Endodermal cell (in vitro differentiated cells): ENCODE measurements at regions not wholly inside any gene's neighbourhood (a gene's known extent, or its start where the extent isn't known, plus 50 kb on each side); places are given as distances from the start of the nearest gene placed in this dataset.
A peak's percentile ranks its signal among the peaks of the same experiment; 100 is the strongest.
"Not testable (repeated sequence)": the region's sequence is repeated elsewhere in the genome, so short reads cannot be mapped to it uniquely, and the experiment has no call there.

Experiments
- DNase-seq: peaks from one replicate; pipeline ENCODE4 v3.0.0-alpha.2; 2017
- H3K27ac ChIP-seq: 2 replicates; pipeline ENCODE4 v1.5.1; 2013; ENCODE audit warnings: mild to moderate bottlenecking, low read depth, low read length, moderate library complexity
- H3K27me3 ChIP-seq: 2 replicates; pipeline ENCODE4 v1.6.1; 2013; ENCODE audit warnings: mild to moderate bottlenecking, low read length, moderate library complexity; ENCODE audit not compliant: insufficient read depth, control insufficient read depth, poor library complexity, severe bottlenecking
- H3K36me3 ChIP-seq: 2 replicates; pipeline ENCODE4 v1.7.0; 2013; ENCODE audit warnings: mild to moderate bottlenecking, low read length, moderate library complexity; ENCODE audit not compliant: control insufficient read depth, insufficient read depth
- H3K4me1 ChIP-seq: one replicate; pipeline ENCODE4 v1.7.0; 2013; ENCODE audit warnings: low read length; ENCODE audit not compliant: control insufficient read depth, insufficient read depth
- H3K4me3 ChIP-seq: 2 replicates; pipeline ENCODE4 v1.5.1; 2013; ENCODE audit warnings: mild to moderate bottlenecking, low read length, moderate library complexity
- H3K9ac ChIP-seq: 2 replicates; pipeline ENCODE4 v1.6.1; 2013; ENCODE audit warnings: mild to moderate bottlenecking, low read length, moderate library complexity; ENCODE audit not compliant: poor library complexity, severe bottlenecking; ENCODE audit errors: extremely low read depth
- H3K9me3 ChIP-seq: 2 replicates; pipeline ENCODE4 v1.6.1; 2013; ENCODE audit warnings: mild to moderate bottlenecking, low read length, moderate library complexity; ENCODE audit not compliant: control insufficient read depth
- H3K27ac Mint-ChIP-seq: 2 replicates; pipeline ENCODE4 v1.8.0; 2020; ENCODE audit warnings: mixed read lengths
- H3K27me3 Mint-ChIP-seq: 2 replicates; pipeline ENCODE4 v1.8.0; 2021; ENCODE audit warnings: mild to moderate bottlenecking, mixed read lengths; ENCODE audit not compliant: insufficient read depth
- H3K36me3 Mint-ChIP-seq: 2 replicates; pipeline ENCODE4 v1.8.0; 2020; ENCODE audit warnings: low read depth, mixed read lengths
- H3K4me1 Mint-ChIP-seq: 2 replicates; pipeline ENCODE4 v1.8.0; 2020; ENCODE audit warnings: mixed read lengths
- H3K4me3 Mint-ChIP-seq: 2 replicates; pipeline ENCODE4 v1.8.0; 2020; ENCODE audit warnings: mild to moderate bottlenecking, moderate library complexity, mixed read lengths
- H3K9me3 Mint-ChIP-seq: 2 replicates; pipeline ENCODE4 v1.8.0; 2020; ENCODE audit warnings: mild to moderate bottlenecking, mixed read lengths
- WGBS, 2 experiments: methylation state at CpG; one replicate each; pipeline versions ENCODE4 v1.1.5 to v1.1.7; 2013; ENCODE audit warnings: missing lambda C conversion rate in 2 of 2, mixed read lengths in 1 of 2; ENCODE audit not compliant: insufficient coverage in 1 of 2, insufficient read length in 1 of 2; 5-methylcytosine and 5-hydroxymethylcytosine counted together
- TF ChIP-seq, protein P1 (sequence below): fragments of 200-600 bp; sonication (generic); conservative IDR thresholded peaks from 2 replicates; pipeline ENCODE4 v1.5.0; 2021; ENCODE audit warnings: antibody characterized with exemption, mild to moderate bottlenecking

DNA sequence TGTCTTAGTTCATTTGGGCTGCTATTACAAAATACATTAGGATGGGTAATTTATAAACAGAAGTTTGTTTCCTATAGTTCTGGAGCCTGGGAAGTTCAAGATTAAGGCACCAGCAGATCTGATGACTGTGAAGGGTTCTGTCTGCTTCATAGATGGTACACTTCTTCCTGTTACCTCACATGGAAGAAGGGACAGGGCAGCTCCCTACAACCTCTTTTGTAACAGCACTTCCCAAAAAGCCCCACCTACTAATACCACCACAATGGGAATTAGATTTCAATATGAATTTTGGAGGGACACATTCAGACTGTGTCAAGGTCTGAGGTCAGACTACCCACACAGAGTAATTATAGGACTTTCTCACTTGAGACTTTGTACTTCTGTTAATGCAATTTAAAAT is 260.3 kb downstream of the ARHGAP12 start:
- Mint-ChIP-seq H3K4me3 (no peak overlapping the region), H3K27ac (no peak overlapping the region), H3K4me1 (peaks cover 31% of the 10 kb centered on the region), H3K36me3 (no peaks in the 10 kb centered on the region), H3K27me3 (no peaks in the 10 kb centered on the region), H3K9me3 (peaks cover 23% of the 10 kb centered on the region)
- Histone ChIP-seq H3K27me3 (no peaks in the 10 kb centered on the region), H3K36me3 (no peaks in the 10 kb centered on the region), H3K9ac (no peak overlapping the region), H3K4me3 (no peak overlapping the region), H3K4me1 (peaks cover 24% of the 10 kb centered on the region), H3K27ac (no peak overlapping the region), H3K9me3 (peaks cover 42% of the 10 kb centered on the region)
- DNase-seq = no peak
- TF ChIP-seq, protein P1, sequence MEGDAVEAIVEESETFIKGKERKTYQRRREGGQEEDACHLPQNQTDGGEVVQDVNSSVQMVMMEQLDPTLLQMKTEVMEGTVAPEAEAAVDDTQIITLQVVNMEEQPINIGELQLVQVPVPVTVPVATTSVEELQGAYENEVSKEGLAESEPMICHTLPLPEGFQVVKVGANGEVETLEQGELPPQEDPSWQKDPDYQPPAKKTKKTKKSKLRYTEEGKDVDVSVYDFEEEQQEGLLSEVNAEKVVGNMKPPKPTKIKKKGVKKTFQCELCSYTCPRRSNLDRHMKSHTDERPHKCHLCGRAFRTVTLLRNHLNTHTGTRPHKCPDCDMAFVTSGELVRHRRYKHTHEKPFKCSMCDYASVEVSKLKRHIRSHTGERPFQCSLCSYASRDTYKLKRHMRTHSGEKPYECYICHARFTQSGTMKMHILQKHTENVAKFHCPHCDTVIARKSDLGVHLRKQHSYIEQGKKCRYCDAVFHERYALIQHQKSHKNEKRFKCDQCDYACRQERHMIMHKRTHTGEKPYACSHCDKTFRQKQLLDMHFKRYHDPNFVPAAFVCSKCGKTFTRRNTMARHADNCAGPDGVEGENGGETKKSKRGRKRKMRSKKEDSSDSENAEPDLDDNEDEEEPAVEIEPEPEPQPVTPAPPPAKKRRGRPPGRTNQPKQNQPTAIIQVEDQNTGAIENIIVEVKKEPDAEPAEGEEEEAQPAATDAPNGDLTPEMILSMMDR = no peak

DNA sequence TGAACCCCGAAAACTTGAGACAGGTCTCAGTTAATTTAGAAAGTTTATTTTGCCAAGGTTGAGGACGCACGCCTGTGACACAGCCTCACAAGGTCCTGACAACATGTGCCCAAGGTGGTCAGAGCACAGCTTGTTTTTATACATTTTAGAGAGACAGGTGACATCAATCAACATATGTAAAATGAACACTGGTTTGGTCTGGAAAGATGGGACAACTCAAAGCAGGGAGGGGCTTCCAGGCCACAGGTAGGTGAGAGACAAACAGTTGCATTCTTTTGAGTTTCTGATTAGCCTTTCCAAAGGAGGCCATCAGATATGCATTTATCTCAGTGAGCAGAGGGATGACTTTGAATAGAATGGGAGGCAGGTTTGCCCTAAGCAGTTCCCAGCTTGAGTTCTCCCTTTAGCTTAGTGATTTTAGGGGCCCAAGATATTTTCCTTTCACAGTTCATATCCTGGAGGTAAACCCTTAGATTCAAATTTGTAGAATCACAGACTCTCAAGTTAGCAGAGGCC is 262.8 kb downstream of the ARHGAP12 start:
- WGBS, 2 experiments = 71 to 100% methylated on average over 1 to 3 of the region's 3 CpGs
- DNase-seq = peak; percentile 66
- peak overlapping the region; percentile 69 for H3K4me3 ChIP-seq
- H3K36me3 ChIP-seq, H3K9me3 Mint-ChIP-seq, H3K4me3 Mint-ChIP-seq, H3K27me3 ChIP-seq, H3K27me3 Mint-ChIP-seq, H3K36me3 Mint-ChIP-seq, H3K27ac ChIP-seq, H3K9ac ChIP-seq: not testable (repeated sequence)
- H3K27ac Mint-ChIP-seq = peak overlapping the region; percentile 52
- H3K9me3 ChIP-seq = peaks cover 29% of the 10 kb centered on the region
- H3K4me1 Mint-ChIP-seq = peaks cover 31% of the 10 kb centered on the region
- H3K4me1 ChIP-seq = peaks cover 24% of the 10 kb centered on the region

DNA sequence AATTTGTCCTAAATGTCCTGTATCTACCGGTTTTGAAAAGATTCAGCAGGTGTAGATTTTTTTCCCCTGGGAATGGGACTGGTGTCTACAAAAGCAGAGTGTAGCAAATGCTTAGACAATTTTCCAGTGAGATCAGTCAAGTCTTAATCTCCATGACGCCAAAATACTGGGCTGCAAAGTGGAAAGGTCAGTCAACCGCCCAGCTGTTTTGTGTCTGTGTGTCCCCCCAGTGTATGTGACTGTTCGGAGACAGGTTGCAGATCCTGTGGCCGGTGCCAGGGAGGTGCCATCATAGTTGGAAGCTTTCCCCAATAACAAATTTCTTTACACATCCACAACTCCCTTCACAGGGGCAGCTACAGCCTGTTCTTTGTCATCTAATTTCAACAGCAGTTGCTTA is 263.8 kb downstream of the ARHGAP12 start:
- H3K27ac ChIP-seq = no peak overlapping the region
- TF ChIP-seq, protein P1 = no peak

DNA sequence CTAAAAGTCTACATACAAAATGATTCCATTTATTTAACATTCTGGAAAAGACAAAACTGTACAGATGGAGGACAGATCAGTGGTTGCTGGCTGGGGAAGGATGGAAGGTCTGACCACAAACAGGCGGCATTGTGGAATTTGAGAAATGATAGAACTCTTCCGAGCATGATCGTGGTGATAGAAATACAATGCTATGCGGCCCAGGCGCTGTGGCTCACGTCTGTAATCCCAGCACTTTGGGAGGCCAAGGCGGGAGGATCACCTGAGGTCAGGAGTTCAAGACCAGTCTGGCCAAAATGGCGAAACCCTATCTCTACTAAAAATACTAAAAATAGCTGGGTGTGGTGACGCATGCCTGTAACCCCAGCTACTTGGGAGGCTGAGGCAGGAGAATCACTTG is 264.6 kb downstream of the ARHGAP12 start:
- H3K36me3 Mint-ChIP-seq, H3K27me3 Mint-ChIP-seq, H3K27ac Mint-ChIP-seq, H3K9ac ChIP-seq, H3K4me3 ChIP-seq, H3K27me3 ChIP-seq, H3K4me3 Mint-ChIP-seq, H3K9me3 Mint-ChIP-seq, DNase-seq, H3K36me3 ChIP-seq, H3K27ac ChIP-seq: not testable (repeated sequence)
- H3K4me1 ChIP-seq = peaks cover 24% of the 10 kb centered on the region
- WGBS, 2 experiments = 90 to 96% methylated on average over 7 to 9 of the region's 9 CpGs
- H3K4me1 Mint-ChIP-seq = peaks cover 31% of the 10 kb centered on the region
- H3K9me3 ChIP-seq = peaks cover 17% of the 10 kb centered on the region

More for the DNA sequence above, 263.8 kb downstream of the ARHGAP12 start:
- whole genome bisulfite sequencing, 2 experiments = 89 to 90% methylated on average over 4 to 5 of the region's 5 CpGs
- Mint-ChIP-seq H3K27me3 (no peaks in the 10 kb centered on the region), H3K27ac (peak overlapping the region; percentile 77), H3K4me3 (no peak overlapping the region), H3K36me3 (no peaks in the 10 kb centered on the region), H3K9me3 (peaks cover 5% of the 10 kb centered on the region), H3K4me1 (peaks cover 31% of the 10 kb centered on the region)
- Histone ChIP-seq H3K4me3 (peak overlapping the region; percentile 69), H3K36me3 (no peaks in the 10 kb centered on the region), H3K9me3 (peaks cover 20% of the 10 kb centered on the region), H3K27me3 (no peaks in the 10 kb centered on the region), H3K4me1 (peaks cover 24% of the 10 kb centered on the region), H3K9ac (no peak overlapping the region)
- DNase-seq = no peak
